Stimulated activated effector memory CD8-positive, alpha-beta T cell treated with anti-CD3 and anti-CD28 coated beads, Interleukin-12 subunit alpha, Interleukin-12 subunit beta, amount 100 ng/mL, for 72 hours (primary cell): ENCODE measurements at regions not wholly inside any gene's neighbourhood (a gene's known extent, or its start where the extent isn't known, plus 50 kb on each side); places are given as distances from the start of the nearest gene placed in this dataset.
"Not testable (repeated sequence)": the region's sequence is repeated elsewhere in the genome, so short reads cannot be mapped to it uniquely, and the experiment has no call there.

Experiments
- ATAC-seq: fragments of 150-1000 bp; cut with Tn5 transposase; 2 replicates; pipeline ENCODE4 v1.10.0; 2021
- DNase-seq, 2 donors: peaks; one replicate each; pipeline ENCODE4 v3.0.0; 2021 to 2022; ENCODE audit warnings: low spot score in 2 of 2
- H3K27ac Mint-ChIP-seq: one replicate; pipeline ENCODE4 v1.8.0; 2022; ENCODE audit warnings: mild to moderate bottlenecking, mixed read lengths
- H3K36me3 Mint-ChIP-seq: one replicate; pipeline ENCODE4 v1.8.0; 2022; ENCODE audit warnings: mild to moderate bottlenecking, mixed read lengths
- H3K4me1 Mint-ChIP-seq: one replicate; pipeline ENCODE4 v1.8.0; 2022; ENCODE audit warnings: mixed read lengths
- H3K4me3 Mint-ChIP-seq: one replicate; pipeline ENCODE4 v1.8.0; 2022; ENCODE audit warnings: mild to moderate bottlenecking, mixed read lengths
- H3K9me3 Mint-ChIP-seq: one replicate; pipeline ENCODE4 v1.8.0; 2022; ENCODE audit warnings: mixed read lengths

DNA sequence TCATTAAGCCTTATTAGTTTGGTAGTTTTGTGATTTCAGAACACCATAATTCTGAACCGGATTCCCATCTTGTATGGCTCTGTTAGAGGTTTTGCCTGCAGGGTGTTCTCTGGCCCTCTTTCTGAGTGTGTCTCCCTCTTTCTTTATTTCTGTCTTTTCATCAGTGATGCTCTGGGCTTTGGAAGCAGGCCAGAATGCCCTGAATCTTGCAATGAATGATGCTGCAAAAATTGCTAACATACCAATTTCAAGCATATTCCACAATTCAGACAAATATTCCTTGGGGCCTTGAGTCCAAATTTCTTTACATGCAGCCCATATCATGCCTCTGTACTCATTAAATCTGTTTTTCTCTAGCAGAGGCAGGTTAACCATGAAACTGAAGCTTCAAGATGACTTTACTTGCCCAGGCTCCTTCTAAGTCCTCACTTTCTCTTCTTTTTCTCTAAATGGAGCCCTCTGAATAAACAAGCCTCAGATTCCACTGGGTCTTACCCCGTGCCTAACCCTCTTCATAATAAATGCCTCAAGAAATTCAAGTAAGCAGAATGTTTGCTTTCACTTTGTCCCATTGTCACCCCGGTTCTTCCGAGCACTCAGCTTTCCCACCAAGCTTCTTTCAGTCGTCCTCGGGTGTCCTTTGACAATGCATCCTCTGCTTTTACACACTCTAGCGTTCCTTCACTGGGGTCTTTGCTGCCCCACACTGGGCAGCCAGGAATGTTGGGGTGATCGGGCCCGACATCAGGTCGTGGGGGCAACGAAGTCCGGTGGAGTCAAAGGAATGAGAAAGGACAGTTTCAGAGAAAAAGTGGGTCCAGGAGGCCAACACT, 78.8 kb upstream of the SLC38A4 start:
- no peak for DNase-seq
- Mint-ChIP-seq H3K4me1 (no peaks in the 10 kb centered on the region), H3K27ac (no peak overlapping the region), H3K4me3 (no peak overlapping the region), H3K9me3 (peaks cover under 1% of the 10 kb centered on the region), H3K36me3 (no peaks in the 10 kb centered on the region)
- ATAC-seq: no peak

DNA sequence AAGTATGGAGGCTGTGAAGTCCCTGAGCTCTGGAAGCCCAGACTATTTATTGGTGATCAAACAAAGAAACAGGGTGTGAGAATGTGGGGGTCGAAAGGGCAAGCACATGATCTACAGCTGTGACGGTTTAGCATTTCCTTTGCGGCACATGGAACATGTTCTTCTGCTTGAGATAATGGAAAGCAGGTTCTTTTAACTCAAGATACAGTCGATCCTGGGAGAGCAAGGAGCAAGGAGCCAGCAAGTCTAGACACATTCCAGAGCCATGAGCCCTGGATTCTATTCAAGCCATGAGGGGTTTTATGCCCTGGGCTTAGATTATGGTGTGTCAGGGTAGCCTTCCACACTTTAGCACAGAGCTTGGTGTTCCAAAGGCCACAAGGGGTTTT, 79.4 kb upstream of the SLC38A4 start:
- DNase-seq, H3K36me3 Mint-ChIP-seq, H3K4me1 Mint-ChIP-seq, ATAC-seq, H3K4me3 Mint-ChIP-seq, H3K27ac Mint-ChIP-seq, H3K9me3 Mint-ChIP-seq: not testable (repeated sequence)

DNA sequence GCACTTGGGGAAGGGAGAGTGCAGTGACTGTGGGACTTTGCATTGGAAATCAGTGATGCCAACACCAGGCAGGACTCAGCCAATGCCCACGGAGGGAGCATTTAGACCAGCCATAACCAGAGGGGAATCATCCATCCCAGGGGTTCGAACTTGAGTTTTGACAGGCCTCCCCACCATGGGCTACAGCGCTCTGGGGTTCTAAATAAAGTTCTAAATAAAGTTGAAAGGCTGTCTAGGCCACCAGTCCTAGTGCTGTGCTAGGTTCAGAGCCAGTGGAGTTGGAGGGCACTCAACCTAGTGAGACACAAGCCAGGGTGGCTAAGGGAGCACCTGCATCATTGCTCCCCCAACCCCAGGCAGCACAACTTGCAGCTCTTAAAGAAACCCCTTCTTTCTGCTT, 82.0 kb upstream of the SLC38A4 start:
- ATAC-seq (no peak), DNase-seq (no peak)
- Mint-ChIP-seq H3K9me3 (peaks cover 12% of the 10 kb centered on the region), H3K27ac (no peak overlapping the region), H3K36me3 (no peaks in the 10 kb centered on the region), H3K4me1 (no peaks in the 10 kb centered on the region), H3K4me3 (no peak overlapping the region)

DNA sequence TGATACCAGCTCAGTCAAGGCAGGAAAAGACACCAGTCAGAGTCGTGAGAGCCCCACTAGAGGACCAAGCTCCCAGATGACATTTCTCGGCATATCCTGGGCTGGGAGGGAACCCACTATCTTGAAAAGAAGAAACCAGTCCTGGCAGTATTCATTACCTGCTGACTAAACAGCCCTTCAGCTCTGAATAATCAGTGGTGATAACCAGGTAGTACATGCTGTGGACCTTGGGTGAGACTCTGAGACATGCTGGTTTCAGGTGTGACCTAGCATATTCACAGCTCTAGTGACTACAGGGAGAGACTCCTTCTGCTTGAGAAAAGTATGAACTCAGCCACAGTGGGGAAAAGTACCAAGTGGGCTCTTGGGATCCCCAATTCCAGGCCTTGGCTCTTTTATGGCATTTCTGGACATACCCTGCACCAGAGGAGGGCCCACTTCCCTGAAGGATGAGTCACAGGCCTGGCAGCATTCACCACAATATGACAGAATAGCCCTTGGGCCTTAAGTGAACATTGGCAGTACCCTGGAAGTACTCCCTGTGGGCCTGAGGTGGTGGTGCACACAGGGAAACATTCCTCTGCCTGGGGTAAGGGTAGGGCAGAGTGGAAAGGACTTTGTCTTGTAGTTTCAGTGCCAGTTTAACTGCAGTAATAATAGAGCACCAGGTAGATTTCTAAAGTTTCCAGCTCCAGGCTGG, 82.6 kb upstream of the SLC38A4 start:
- peaks cover 12% of the 10 kb centered on the region for H3K9me3 Mint-ChIP-seq
- ATAC-seq: peak; percentile 44
- H3K27ac Mint-ChIP-seq: no peak overlapping the region
- H3K36me3 Mint-ChIP-seq: no peaks in the 10 kb centered on the region
- H3K4me3 Mint-ChIP-seq: no peak overlapping the region
- no peaks in the 10 kb centered on the region for H3K4me1 Mint-ChIP-seq
- no peak for DNase-seq

DNA sequence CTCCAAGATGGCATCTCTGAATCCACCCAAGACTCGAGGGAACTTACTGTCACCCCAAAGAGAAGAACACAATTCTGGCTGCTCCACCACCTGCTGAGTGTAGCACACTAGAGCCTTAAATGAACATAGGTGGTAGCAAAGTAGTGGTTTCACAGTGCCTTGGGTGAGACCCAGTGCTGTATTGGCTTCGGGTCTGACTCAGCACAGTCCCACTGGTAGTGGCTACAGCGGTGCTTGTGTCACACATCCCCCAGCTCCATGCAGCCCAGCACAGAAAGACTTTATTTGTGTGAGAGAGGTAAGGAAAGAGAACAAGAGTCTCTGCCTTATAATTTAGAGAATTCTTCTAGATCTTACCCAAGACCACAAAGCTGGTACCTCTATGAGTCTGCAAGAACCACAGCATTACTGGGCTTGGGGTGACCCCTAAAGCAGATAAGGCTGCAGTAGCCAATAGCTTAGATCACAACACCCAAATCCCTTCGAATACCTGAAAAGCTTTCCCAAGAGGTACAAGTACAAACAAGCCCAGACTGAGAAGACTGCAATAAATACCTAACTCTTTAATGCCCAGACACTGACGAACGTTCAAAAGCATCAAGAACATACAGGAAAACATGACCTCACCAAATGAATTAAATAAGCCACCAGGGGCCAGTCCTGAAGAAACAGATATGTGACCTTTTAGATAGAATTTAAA, 83.3 kb upstream of the SLC38A4 start:
- peak; percentile 76 for ATAC-seq
- Mint-ChIP-seq H3K27ac (no peak overlapping the region), H3K4me3 (no peak overlapping the region), H3K4me1 (no peaks in the 10 kb centered on the region), H3K9me3 (peaks cover 12% of the 10 kb centered on the region), H3K36me3 (no peaks in the 10 kb centered on the region)
- no peak for DNase-seq

DNA sequence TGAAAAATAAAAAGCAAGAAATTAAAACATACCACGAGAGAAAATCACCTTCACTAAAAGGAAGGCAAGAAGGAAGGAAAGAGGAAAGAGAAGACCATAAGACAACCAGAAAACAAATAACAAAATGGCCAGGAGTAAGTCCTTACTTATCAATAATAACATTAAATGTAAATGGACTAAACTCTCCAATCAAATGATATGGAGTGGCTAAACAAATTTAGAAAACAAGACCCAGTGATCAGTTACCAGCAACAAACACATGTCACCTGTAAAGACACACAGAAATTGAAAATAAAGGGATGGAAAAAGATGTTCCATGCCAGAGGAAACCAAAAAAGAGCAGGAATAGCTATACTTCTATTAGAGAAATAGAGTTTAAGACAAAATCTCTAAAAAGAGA, 85.0 kb upstream of the SLC38A4 start:
- peaks cover 12% of the 10 kb centered on the region for H3K9me3 Mint-ChIP-seq
- ATAC-seq (no peak), DNase-seq (no peak)
- no peaks in the 10 kb centered on the region for H3K36me3 Mint-ChIP-seq
- no peak overlapping the region for H3K27ac Mint-ChIP-seq
- no peaks in the 10 kb centered on the region for H3K4me1 Mint-ChIP-seq
- no peak overlapping the region for H3K4me3 Mint-ChIP-seq

DNA sequence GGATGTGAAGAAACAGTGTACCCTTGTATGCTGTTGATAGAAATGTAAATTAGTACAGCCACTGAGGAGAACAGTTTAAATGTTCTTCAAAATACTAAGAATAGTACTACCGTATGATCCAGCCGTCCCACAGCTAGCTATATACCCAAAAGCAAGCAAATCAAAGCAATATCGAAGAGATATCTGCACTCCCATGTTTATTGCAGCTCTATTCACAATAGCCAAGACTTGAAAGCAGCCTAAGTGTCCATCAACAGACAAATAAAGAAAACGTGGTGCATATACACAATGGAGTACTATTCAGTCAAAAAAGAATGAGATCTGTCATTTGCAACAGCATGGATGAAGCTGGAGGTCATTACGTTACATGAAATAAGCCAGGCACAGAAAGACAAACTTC, 88.5 kb upstream of the SLC38A4 start:
- no peaks in the 10 kb centered on the region for H3K4me1 Mint-ChIP-seq

DNA sequence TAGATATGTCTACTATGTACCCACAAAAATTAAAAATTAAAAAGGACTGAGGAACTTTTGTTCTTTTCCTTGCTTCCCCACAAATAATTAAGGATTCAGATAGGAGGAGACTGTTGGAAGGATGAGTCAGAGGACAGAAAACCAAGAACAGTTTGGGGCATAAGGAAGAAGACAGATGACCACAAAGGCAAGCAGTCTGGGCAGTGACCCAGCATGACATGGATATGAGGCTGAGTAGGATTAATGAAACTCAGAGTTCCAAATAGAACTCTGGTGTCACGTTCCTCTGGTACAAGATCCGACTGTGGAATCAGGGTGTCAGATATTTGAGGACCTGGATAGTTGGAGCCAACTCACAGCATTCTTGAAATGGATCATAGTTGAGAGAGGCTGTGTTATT, 89.3 kb upstream of the SLC38A4 start:
- H3K4me3 Mint-ChIP-seq: no peak overlapping the region
- no peak overlapping the region for H3K27ac Mint-ChIP-seq
- no peaks in the 10 kb centered on the region for H3K36me3 Mint-ChIP-seq
- DNase-seq: no peak
- no peak for ATAC-seq
- H3K4me1 Mint-ChIP-seq: no peaks in the 10 kb centered on the region
- peaks cover 7% of the 10 kb centered on the region for H3K9me3 Mint-ChIP-seq

More for the DNA sequence above, 88.5 kb upstream of the SLC38A4 start:
- no peak for ATAC-seq
- no peak for DNase-seq
- peaks cover 12% of the 10 kb centered on the region for H3K9me3 Mint-ChIP-seq
- no peaks in the 10 kb centered on the region for H3K36me3 Mint-ChIP-seq
- H3K27ac Mint-ChIP-seq: no peak overlapping the region
- no peak overlapping the region for H3K4me3 Mint-ChIP-seq

DNA sequence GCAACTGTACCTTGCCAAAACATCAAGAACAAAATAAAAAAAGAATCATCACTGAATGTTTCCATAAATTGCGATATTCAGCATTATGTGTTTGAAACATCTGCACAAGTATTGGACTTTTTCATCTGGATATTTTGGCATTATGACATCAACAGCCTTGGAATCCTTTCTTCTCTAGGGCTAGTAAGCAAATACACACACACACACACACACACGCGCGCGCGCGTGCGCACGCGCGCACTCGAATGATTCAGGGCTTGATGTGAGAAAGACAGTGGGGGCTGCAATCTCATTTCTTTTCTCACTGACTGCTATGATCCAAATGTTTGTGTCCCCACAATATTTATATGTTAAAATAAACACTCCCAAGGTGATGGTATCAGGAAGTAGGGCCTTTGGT, 90.0 kb upstream of the SLC38A4 start:
- no peaks in the 10 kb centered on the region for H3K4me1 Mint-ChIP-seq
- ATAC-seq: no peak
- DNase-seq: no peak
- no peaks in the 10 kb centered on the region for H3K36me3 Mint-ChIP-seq
- no peak overlapping the region for H3K4me3 Mint-ChIP-seq
- H3K27ac Mint-ChIP-seq: no peak overlapping the region
- peaks cover 4% of the 10 kb centered on the region for H3K9me3 Mint-ChIP-seq

DNA sequence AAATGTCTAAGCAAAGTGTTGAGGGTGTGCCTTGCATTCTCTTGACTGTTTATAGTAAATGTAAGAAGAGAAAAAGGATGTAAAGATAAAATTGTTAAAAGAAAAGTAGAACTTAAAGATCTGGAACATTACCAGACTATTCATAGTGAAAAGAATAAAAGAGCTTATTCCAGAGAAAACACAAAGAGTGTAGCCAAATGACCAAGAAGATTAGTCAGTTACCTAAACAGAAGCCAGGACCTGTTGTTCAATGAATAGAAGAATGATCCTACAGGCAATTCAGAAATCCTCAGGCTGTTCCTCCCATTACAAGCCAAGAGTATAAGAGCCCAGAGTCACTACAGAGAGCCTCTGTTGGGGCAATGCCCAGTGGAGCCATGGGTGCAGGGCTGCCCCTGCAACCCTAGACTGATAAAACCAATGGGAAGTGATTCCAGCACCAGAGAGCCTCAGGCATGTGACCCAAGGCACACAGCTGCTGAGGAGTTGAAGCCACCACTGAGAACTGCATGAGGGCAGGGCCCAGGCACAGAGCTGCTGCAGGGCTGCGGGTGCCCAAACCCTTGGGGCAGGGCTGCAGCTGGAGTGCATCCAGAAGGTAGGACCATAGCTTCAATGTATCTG, 91.1 kb upstream of the SLC38A4 start:
- no peak overlapping the region for H3K4me3 Mint-ChIP-seq
- H3K4me1 Mint-ChIP-seq: no peaks in the 10 kb centered on the region
- H3K27ac Mint-ChIP-seq: no peak overlapping the region
- ATAC-seq (no peak), DNase-seq (no peak)
- no peaks in the 10 kb centered on the region for H3K36me3 Mint-ChIP-seq
- no peaks in the 10 kb centered on the region for H3K9me3 Mint-ChIP-seq

DNA sequence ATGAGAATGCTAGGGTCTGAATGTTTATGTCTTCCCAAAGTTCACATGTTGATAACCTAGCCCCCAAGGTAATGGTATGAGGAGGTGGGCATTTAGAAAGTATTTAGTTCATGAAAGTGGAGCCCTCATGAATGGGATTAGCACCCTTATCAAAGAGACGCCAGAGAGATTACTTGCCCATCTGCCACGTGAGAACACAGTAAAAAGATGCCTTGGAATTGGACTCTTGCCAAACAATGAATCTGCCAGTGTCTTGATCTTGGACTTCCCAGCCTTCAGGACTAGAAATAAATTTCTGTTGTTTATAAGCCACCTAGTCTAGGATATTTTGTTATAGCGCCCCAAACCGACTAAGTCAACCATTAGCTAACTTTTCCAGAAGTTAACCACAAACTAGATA, 92.0 kb upstream of the SLC38A4 start:
- Mint-ChIP-seq H3K9me3 (no peaks in the 10 kb centered on the region), H3K4me3 (no peak overlapping the region), H3K27ac (no peak overlapping the region), H3K4me1 (no peaks in the 10 kb centered on the region), H3K36me3 (no peaks in the 10 kb centered on the region)
- DNase-seq (no peak), ATAC-seq (no peak)

DNA sequence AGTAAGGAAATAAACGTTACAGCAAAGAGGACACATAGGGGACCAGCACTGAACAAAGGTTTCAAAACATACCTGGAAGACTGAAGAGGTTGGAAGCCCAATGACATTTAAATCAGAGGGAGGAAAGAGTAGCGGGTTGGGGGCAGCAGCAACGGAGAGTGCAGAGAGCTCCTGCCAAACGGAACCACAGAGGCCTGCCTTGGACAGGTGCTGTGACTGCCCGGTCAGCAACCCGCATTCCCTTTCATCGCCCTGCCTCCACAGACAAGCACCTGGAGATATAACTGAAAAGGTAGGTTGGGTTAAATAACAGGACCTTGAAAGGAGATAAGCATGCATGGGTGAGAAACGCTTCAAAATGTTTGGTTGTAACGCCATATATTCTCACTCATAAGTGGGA, 92.8 kb upstream of the SLC38A4 start:
- Mint-ChIP-seq H3K36me3 (no peaks in the 10 kb centered on the region), H3K4me1 (no peaks in the 10 kb centered on the region), H3K9me3 (no peaks in the 10 kb centered on the region), H3K27ac (no peak overlapping the region), H3K4me3 (no peak overlapping the region)
- DNase-seq: no peak
- no peak for ATAC-seq

DNA sequence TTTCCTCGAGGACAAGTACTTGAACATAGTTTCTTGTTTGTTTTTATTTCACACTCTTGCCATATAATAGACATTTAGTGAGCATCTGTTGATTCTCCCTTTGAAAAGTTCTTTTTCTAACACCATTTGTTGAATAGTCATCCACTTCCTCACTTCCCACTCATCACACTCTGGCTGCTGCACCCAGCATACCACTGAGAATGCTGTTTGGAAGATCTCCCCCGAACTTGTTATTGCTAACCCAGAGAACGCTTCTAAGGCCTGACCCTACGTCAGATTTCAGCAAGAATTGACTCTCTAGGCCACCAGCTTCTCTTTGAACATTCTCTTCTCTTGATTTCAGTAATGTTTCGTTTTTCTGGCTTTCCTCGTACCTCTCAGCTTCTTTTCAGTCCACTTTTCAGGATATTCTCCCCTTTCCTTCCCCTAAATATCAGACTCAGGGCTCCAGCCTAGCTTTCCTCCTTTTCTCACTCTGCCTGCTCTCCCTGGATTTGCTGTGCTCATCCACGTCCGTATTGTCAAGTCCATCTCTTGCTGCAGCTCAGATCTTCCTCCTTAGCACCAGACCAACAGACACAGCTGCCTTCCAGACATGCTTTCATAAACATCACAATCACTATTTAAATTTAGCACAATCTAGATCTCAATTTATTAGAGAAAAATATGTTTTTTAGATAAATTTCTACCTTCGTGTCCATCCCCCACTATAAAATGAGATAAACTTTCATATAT, 94.0 kb upstream of the SLC38A4 start:
- no peaks in the 10 kb centered on the region for H3K36me3 Mint-ChIP-seq
- H3K9me3 Mint-ChIP-seq: no peaks in the 10 kb centered on the region
- H3K27ac Mint-ChIP-seq: no peak overlapping the region

DNA sequence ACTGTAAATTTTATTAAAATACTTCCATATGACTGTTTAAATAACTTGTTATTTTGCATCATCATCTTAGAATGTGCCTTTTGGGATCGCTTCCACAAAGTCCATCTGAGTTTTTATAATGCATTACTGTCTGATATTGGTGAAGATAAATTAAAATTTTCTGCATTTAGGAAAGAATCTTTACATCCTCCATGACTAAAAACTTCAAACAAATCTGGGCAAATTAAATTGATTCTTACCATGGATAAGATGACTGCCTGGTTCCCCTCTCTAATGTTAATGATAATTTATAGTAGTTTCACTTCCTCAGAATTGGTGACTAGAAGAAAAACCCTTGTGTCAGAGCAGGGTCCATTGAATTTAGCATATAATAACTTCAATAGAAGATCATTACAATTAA, 94.7 kb upstream of the SLC38A4 start:
- no peak overlapping the region for H3K4me3 Mint-ChIP-seq
- DNase-seq: no peak
- ATAC-seq: no peak
- H3K9me3 Mint-ChIP-seq: no peaks in the 10 kb centered on the region
- H3K27ac Mint-ChIP-seq: no peak overlapping the region
- H3K4me1 Mint-ChIP-seq: no peaks in the 10 kb centered on the region
- H3K36me3 Mint-ChIP-seq: no peaks in the 10 kb centered on the region

More for the DNA sequence above, 94.0 kb upstream of the SLC38A4 start:
- ATAC-seq (no peak), DNase-seq (no peak)
- no peak overlapping the region for H3K4me3 Mint-ChIP-seq
- no peaks in the 10 kb centered on the region for H3K4me1 Mint-ChIP-seq
